Bone marrow (tissue), 2 donors: ENCODE measurements at regions not wholly inside any gene's neighbourhood (a gene's known extent, or its start where the extent isn't known, plus 50 kb on each side); places are given as distances from the start of the nearest gene placed in this dataset.

ENCODE experiments used
- DNase-seq, 2 donors: peaks; one replicate each; lab custom pipeline; 2025; lab: John Stamatoyannopoulos, UW

GRCh38 chr9:73459817-73460216, 308.2 kb downstream of the ANXA1 start:
- no peak for DNase-seq

GRCh38 chr9:73468716-73469115, 317.1 kb downstream of the ANXA1 start:
- no peak for DNase-seq

GRCh38 chr9:73470766-73471165, 319.1 kb downstream of the ANXA1 start:
- DNase-seq, result no peak

- no peak for DNase-seq
Measured at GRCh38 chr9:73474002-73474600, 322.4 kb downstream of the ANXA1 start.

GRCh38 chr9:73474625-73475024, 323.0 kb downstream of the ANXA1 start:
- no peak for DNase-seq

- DNase-seq, result no peak
Measured at GRCh38 chr9:73494894-73495293, 343.2 kb downstream of the ANXA1 start.

- DNase-seq, result no peak
Measured at GRCh38 chr9:73497796-73498195, 346.1 kb downstream of the ANXA1 start.

GRCh38 chr9:73515216-73515615, 363.6 kb downstream of the ANXA1 start:
- no peak for DNase-seq

- DNase-seq, result no peak
Measured at GRCh38 chr9:73523391-73523790, 371.7 kb downstream of the ANXA1 start.

GRCh38 chr9:73525350-73525749, 373.7 kb downstream of the ANXA1 start:
- DNase-seq, result no peak

GRCh38 chr9:73527521-73527920, 375.9 kb downstream of the ANXA1 start:
- DNase-seq, result no peak

- no peak for DNase-seq
Measured at GRCh38 chr9:73528926-73529325, 377.3 kb downstream of the ANXA1 start.

- DNase-seq, result no peak
Measured at GRCh38 chr9:73529666-73530065, 378.0 kb downstream of the ANXA1 start.

GRCh38 chr9:73531051-73531532, 379.4 kb downstream of the ANXA1 start:
- DNase-seq, result no peak

- DNase-seq, result no peak
Measured at GRCh38 chr9:73531658-73532057, 380.0 kb downstream of the ANXA1 start.

- DNase-seq, result no peak
Measured at GRCh38 chr9:73532985-73533384, 381.3 kb downstream of the ANXA1 start.

GRCh38 chr9:73536403-73536802, 384.7 kb downstream of the ANXA1 start:
- no peak for DNase-seq

- DNase-seq, result no peak
Measured at GRCh38 chr9:73537561-73537960, 385.9 kb downstream of the ANXA1 start.

- no peak for DNase-seq
Measured at GRCh38 chr9:73539881-73540390, 388.3 kb downstream of the ANXA1 start.

- no peak for DNase-seq
Measured at GRCh38 chr9:73541923-73542322, 390.3 kb downstream of the ANXA1 start.

GRCh38 chr9:73543727-73544126, 392.1 kb downstream of the ANXA1 start:
- DNase-seq, result no peak

- no peak for DNase-seq
Measured at GRCh38 chr9:73548201-73548600, 396.5 kb downstream of the ANXA1 start.

GRCh38 chr9:73549991-73550390, 398.3 kb downstream of the ANXA1 start:
- no peak for DNase-seq

GRCh38 chr9:73553295-73553694, 401.6 kb downstream of the ANXA1 start:
- DNase-seq, result no peak
